HEK293 (cell line): ENCODE measurements at regions not wholly inside any gene's neighbourhood (a gene's known extent, or its start where the extent isn't known, plus 50 kb on each side); places are given as distances from the start of the nearest gene placed in this dataset.

Experiments used
- CTCF ChIA-PET: fragments of 350-600 bp; formaldehyde crosslinking; extraction: SDS; loops from one replicate; lab custom pipeline; 2021; ENCODE audit warnings: antibody characterized with exemption; lab: Yijun Ruan, JAX
- POLR2A ChIA-PET: fragments of 300-600 bp; formaldehyde crosslinking; extraction: SDS; loops from one replicate; lab custom pipeline; 2020; ENCODE audit warnings: antibody characterized with exemption, inconsistent platforms; lab: Yijun Ruan, JAX
- H3K27ac ChIP-seq: fragments of 200-500 bp; sonication (Bioruptor generic); 2 replicates; pipeline ENCODE4 v1.5.1; 2014; ENCODE audit warnings: low read depth, low read length, control low read depth, inconsistent platforms; ENCODE audit errors: extremely low read depth
- H3K36me3 ChIP-seq, 2 experiments: fragments of 200-500 bp in 1 of 2; sonication (Bioruptor generic) in 1 of 2; 1 replicate in 1 of 2; 2 replicates in 1 of 2; pipeline ENCODE4 v1.5.1; 2014 to 2017; ENCODE audit warnings: inconsistent platforms in 2 of 2, low read length in 2 of 2; ENCODE audit not compliant: control insufficient read depth in 2 of 2, insufficient read depth in 1 of 2
- H3K4me1 ChIP-seq: fragments of 200-500 bp; sonication (Bioruptor generic); 2 replicates; pipeline ENCODE4 v1.5.1; 2014; ENCODE audit warnings: mild to moderate bottlenecking, low read length, inconsistent platforms; ENCODE audit not compliant: control insufficient read depth, insufficient read depth
- H3K4me3 ChIP-seq: 2 replicates; pipeline ENCODE4 v1.5.1; 2011; ENCODE audit warnings: low read depth, mild to moderate bottlenecking, control low read depth, low read length, moderate library complexity
- H3K9me3 ChIP-seq: fragments of 200-500 bp; sonication (Bioruptor generic); 2 replicates; pipeline ENCODE4 v1.5.1; 2014; ENCODE audit warnings: low read depth, low read length, inconsistent platforms; ENCODE audit not compliant: control insufficient read depth, insufficient read depth
- GLIS2 ChIP-seq: fragments of 450-650 bp; formaldehyde crosslinking; IDR thresholded peaks from 2 replicates; pipeline ENCODE4 v1.5.1; 2016; ENCODE audit warnings: missing biosample characterization, missing genetic modification characterization
- MEIS1 ChIP-seq: sonication (generic); formaldehyde crosslinking; IDR thresholded peaks from 2 replicates; pipeline ENCODE4 v1.8.1; 2022; ENCODE audit warnings: missing genetic modification reagents, mild to moderate bottlenecking, borderline replicate concordance
- ZBTB21 ChIP-seq: fragments of 450-650 bp; formaldehyde crosslinking; IDR thresholded peaks from 2 replicates; pipeline ENCODE4 v1.5.1; 2017; ENCODE audit warnings: missing biosample characterization, missing genetic modification characterization
- ZFP3 ChIP-seq: fragments of 450-650 bp; formaldehyde crosslinking; IDR thresholded peaks from 2 replicates; pipeline ENCODE4 v1.5.1; 2016; ENCODE audit warnings: low read depth, missing biosample characterization, missing genetic modification characterization
- ZNF10 ChIP-seq: fragments of 450-650 bp; formaldehyde crosslinking; IDR thresholded peaks from 2 replicates; pipeline ENCODE4 v1.5.1; 2017; ENCODE audit warnings: missing biosample characterization, missing genetic modification characterization
- ZNF132 ChIP-seq: fragments of 450-650 bp; formaldehyde crosslinking; IDR thresholded peaks from 2 replicates; pipeline ENCODE4 v1.5.1; 2017; ENCODE audit warnings: missing biosample characterization, missing genetic modification characterization, borderline replicate concordance
- ZNF155 ChIP-seq: fragments of 450-650 bp; formaldehyde crosslinking; IDR thresholded peaks from 2 replicates; pipeline ENCODE4 v1.5.1; 2016; ENCODE audit warnings: missing biosample characterization, missing genetic modification characterization
- ZNF335 ChIP-seq: fragments of 450-650 bp; formaldehyde crosslinking; conservative IDR thresholded peaks from 2 replicates; pipeline ENCODE4 v1.5.1; 2016; ENCODE audit warnings: missing biosample characterization, missing genetic modification characterization
- ZNF473 ChIP-seq: fragments of 450-650 bp; formaldehyde crosslinking; IDR thresholded peaks from 2 replicates; pipeline ENCODE4 v1.5.1; 2017; ENCODE audit warnings: missing biosample characterization, missing genetic modification characterization
- ZNF548 ChIP-seq: fragments of 450-650 bp; formaldehyde crosslinking; IDR thresholded peaks from 2 replicates; pipeline ENCODE4 v1.5.1; 2016; ENCODE audit warnings: missing biosample characterization, missing genetic modification characterization
- ZNF555 ChIP-seq: fragments of 450-650 bp; formaldehyde crosslinking; conservative IDR thresholded peaks from 2 replicates; pipeline ENCODE4 v1.5.1; 2017; ENCODE audit warnings: missing biosample characterization, mild to moderate bottlenecking, missing genetic modification characterization, inconsistent platforms
- ZNF626 ChIP-seq: fragments of 450-650 bp; sonication (Bioruptor Pico); formaldehyde crosslinking; IDR thresholded peaks from 2 replicates; pipeline ENCODE4 v1.5.1; 2018; ENCODE audit warnings: missing biosample characterization, missing genetic modification characterization, inconsistent platforms
- ZNF658 ChIP-seq: fragments of 450-650 bp; formaldehyde crosslinking; IDR thresholded peaks from 2 replicates; pipeline ENCODE4; 2016; ENCODE audit warnings: missing biosample characterization, missing genetic modification characterization
- ZNF677 ChIP-seq: fragments of 450-650 bp; IDR thresholded peaks from 2 replicates; pipeline ENCODE4 v1.5.0; 2018; ENCODE audit warnings: missing biosample characterization, mild to moderate bottlenecking, missing genetic modification characterization, moderate library complexity
- ZNF785 ChIP-seq: fragments of 450-650 bp; formaldehyde crosslinking; IDR thresholded peaks from 2 replicates; pipeline ENCODE4 v1.5.1; 2016; ENCODE audit warnings: missing biosample characterization, missing genetic modification characterization
- ZNF792 ChIP-seq: fragments of 450-650 bp; formaldehyde crosslinking; IDR thresholded peaks from 2 replicates; pipeline ENCODE4 v1.5.1; 2016; ENCODE audit warnings: missing biosample characterization, missing genetic modification characterization
- ZSCAN16 ChIP-seq: fragments of 450-650 bp; formaldehyde crosslinking; IDR thresholded peaks from 2 replicates; pipeline ENCODE4 v1.5.1; 2016; ENCODE audit warnings: missing biosample characterization, missing genetic modification characterization
- ZSCAN23 ChIP-seq: fragments of 450-650 bp; formaldehyde crosslinking; IDR thresholded peaks from 2 replicates; pipeline ENCODE4 v1.5.1; 2016; ENCODE audit warnings: missing biosample characterization, missing genetic modification characterization
- TF ChIP-seq, protein P1 (sequence below): fragments of 450-650 bp; formaldehyde crosslinking; IDR thresholded peaks from 2 replicates; pipeline ENCODE4 v1.5.1; 2016; ENCODE audit warnings: missing biosample characterization, missing genetic modification characterization
- TF ChIP-seq, protein P2 (sequence below): fragments of 450-650 bp; formaldehyde crosslinking; IDR thresholded peaks from 2 replicates; pipeline ENCODE4 v1.5.1; 2017; ENCODE audit warnings: missing biosample characterization, mild to moderate bottlenecking, missing genetic modification characterization, moderate library complexity
- TF ChIP-seq, protein P3 (sequence below): fragments of 450-650 bp; formaldehyde crosslinking; IDR thresholded peaks from 2 replicates; pipeline ENCODE4 v1.5.1; 2016; ENCODE audit warnings: missing biosample characterization, missing genetic modification characterization
- TF ChIP-seq, protein P4 (sequence below): fragments of 450-650 bp; formaldehyde crosslinking; IDR thresholded peaks from 2 replicates; pipeline ENCODE4 v1.5.1; 2016; ENCODE audit warnings: missing biosample characterization, missing genetic modification characterization
- TF ChIP-seq, protein P5 (sequence below): fragments of 450-650 bp; formaldehyde crosslinking; IDR thresholded peaks from 2 replicates; pipeline ENCODE4 v1.5.1; 2016; ENCODE audit warnings: missing biosample characterization, missing genetic modification characterization

DNA sequence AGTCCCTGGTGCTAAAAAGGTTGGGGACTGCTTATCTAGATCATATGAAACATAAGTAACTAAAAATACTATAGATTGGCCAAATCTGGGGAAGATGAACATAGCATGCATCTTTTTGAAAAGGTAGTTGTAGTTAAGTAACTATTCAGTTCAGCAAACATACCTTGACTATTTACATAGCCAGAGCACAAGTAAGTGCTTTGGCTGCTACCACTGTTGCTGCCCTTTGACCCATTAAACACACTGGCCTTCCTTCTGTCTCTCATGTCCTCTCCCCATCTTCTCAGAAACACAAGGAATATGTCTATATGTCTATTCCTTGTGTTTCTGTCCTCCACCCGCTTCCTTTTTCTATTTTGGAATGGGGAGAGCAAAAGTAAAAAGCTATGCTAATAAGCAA, 87.9 kb upstream of the SPRY1 start:
- ChIA-PET POLR2A (no interaction called here), CTCF (no interaction called here)
- Histone ChIP-seq H3K36me3 (no peaks in the 10 kb centered on the region), H3K27ac (no peak overlapping the region), H3K9me3 (no peaks in the 10 kb centered on the region), H3K4me1 (no peaks in the 10 kb centered on the region), H3K4me3 (no peak overlapping the region)
- TF ChIP-seq ZFP3 (tag by site-specific recombination) = no peak
- TF ChIP-seq ZNF677 (tag by site-specific recombination) = no peak
- no peak for TF ChIP-seq ZNF555 (tag by site-specific recombination)
- TF ChIP-seq, protein P1, sequence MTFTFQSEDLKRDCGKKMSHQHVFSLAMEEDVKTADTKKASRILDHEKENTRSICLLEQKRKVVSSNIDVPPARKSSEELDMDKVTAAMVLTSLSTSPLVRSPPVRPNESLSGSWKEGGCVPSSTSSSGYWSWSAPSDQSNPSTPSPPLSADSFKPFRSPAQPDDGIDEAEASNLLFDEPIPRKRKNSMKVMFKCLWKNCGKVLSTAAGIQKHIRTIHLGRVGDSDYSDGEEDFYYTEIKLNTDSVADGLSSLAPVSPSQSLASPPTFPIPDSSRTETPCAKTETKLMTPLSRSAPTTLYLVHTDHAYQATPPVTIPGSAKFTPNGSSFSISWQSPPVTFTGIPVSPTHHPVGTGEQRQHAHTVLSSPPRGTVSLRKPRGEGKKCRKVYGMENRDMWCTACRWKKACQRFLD = no peak
- no peak for TF ChIP-seq GLIS2 (tag by site-specific recombination)
- no peak for TF ChIP-seq MEIS1 (CRISPR knock-in tag)
- no peak for TF ChIP-seq ZNF548 (tag by site-specific recombination)
- no peak for TF ChIP-seq ZNF335 (tag by site-specific recombination)
- no peak for TF ChIP-seq ZNF785

DNA sequence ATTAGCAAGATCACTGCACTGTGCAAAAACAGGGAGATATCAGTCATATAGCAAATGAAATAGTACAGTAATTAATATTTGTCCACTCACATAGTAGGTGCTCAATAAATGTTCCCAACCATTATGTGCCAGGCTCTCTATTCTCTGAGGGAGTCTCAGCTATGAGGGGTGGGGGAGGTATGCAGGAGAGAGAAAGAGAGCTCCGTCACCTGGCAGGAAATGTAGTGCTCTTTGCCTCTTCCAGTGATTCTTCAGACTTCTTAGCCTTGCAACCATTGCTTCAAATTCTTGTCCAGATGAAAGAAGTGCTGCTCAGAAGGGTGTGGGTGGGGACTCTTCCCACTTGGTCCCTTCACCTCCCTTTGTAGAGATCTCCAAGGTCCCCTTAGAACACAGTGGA, 84.5 kb upstream of the SPRY1 start:
- POLR2A ChIA-PET = no interaction called here
- CTCF ChIA-PET = no interaction called here

More for the DNA sequence above, 84.5 kb upstream of the SPRY1 start:
- TF ChIP-seq, protein P2, sequence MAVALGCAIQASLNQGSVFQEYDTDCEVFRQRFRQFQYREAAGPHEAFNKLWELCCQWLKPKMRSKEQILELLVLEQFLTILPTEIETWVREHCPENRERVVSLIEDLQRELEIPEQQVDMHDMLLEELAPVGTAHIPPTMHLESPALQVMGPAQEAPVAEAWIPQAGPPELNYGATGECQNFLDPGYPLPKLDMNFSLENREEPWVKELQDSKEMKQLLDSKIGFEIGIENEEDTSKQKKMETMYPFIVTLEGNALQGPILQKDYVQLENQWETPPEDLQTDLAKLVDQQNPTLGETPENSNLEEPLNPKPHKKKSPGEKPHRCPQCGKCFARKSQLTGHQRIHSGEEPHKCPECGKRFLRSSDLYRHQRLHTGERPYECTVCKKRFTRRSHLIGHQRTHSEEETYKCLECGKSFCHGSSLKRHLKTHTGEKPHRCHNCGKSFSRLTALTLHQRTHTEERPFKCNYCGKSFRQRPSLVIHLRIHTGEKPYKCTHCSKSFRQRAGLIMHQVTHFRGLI (tag by site-specific recombination) = no peak
- TF ChIP-seq ZNF658 = no peak
- no peak for TF ChIP-seq ZNF155 (tag by site-specific recombination)
- TF ChIP-seq, protein P3, sequence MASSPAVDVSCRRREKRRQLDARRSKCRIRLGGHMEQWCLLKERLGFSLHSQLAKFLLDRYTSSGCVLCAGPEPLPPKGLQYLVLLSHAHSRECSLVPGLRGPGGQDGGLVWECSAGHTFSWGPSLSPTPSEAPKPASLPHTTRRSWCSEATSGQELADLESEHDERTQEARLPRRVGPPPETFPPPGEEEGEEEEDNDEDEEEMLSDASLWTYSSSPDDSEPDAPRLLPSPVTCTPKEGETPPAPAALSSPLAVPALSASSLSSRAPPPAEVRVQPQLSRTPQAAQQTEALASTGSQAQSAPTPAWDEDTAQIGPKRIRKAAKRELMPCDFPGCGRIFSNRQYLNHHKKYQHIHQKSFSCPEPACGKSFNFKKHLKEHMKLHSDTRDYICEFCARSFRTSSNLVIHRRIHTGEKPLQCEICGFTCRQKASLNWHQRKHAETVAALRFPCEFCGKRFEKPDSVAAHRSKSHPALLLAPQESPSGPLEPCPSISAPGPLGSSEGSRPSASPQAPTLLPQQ (tag by site-specific recombination) = no peak
- TF ChIP-seq, protein P4, sequence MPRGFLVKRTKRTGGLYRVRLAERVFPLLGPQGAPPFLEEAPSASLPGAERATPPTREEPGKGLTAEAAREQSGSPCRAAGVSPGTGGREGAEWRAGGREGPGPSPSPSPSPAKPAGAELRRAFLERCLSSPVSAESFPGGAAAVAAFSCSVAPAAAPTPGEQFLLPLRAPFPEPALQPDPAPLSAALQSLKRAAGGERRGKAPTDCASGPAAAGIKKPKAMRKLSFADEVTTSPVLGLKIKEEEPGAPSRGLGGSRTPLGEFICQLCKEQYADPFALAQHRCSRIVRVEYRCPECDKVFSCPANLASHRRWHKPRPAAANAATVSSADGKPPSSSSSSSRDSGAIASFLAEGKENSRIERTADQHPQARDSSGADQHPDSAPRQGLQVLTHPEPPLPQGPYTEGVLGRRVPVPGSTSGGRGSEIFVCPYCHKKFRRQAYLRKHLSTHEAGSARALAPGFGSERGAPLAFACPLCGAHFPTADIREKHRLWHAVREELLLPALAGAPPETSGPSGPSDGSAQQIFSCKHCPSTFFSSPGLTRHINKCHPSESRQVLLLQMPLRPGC (tag by site-specific recombination) = no peak
- no peak for TF ChIP-seq ZNF792 (tag by site-specific recombination)
- no peak for TF ChIP-seq ZSCAN16
- TF ChIP-seq ZSCAN23 (tag by site-specific recombination) = no peak
- TF ChIP-seq, protein P5, sequence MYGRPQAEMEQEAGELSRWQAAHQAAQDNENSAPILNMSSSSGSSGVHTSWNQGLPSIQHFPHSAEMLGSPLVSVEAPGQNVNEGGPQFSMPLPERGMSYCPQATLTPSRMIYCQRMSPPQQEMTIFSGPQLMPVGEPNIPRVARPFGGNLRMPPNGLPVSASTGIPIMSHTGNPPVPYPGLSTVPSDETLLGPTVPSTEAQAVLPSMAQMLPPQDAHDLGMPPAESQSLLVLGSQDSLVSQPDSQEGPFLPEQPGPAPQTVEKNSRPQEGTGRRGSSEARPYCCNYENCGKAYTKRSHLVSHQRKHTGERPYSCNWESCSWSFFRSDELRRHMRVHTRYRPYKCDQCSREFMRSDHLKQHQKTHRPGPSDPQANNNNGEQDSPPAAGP = no peak
- no peak for TF ChIP-seq ZBTB21 (tag by site-specific recombination)
- TF ChIP-seq ZNF132 (tag by site-specific recombination) = no peak
- TF ChIP-seq ZNF473 (tag by site-specific recombination) = no peak
- no peak for TF ChIP-seq ZNF626 (tag by site-specific recombination)
- TF ChIP-seq ZNF10 (tag by site-specific recombination) = no peak
- no peak overlapping the region for H3K4me3 ChIP-seq
- peaks cover 0 to 4% of the 10 kb centered on the region in 2 experiments; a peak in 1 of 3 replicates for H3K36me3 ChIP-seq
- H3K27ac ChIP-seq = no peak overlapping the region
- no peaks in the 10 kb centered on the region for H3K4me1 ChIP-seq
- H3K9me3 ChIP-seq = no peaks in the 10 kb centered on the region
